SK-N-SH (cell line): ENCODE measurements at regions not wholly inside any gene's neighbourhood (a gene's known extent, or its start where the extent isn't known, plus 50 kb on each side); places are given as distances from the start of the nearest gene placed in this dataset.

Source experiments
- CTCF ChIA-PET: fragments of 300-600, 350-600 bp; formaldehyde crosslinking; extraction: SDS; loops from one replicate; lab custom pipeline; 2021; lab: Yijun Ruan, JAX
- POLR2A ChIA-PET: fragments of 350-600 bp; sonication (Branson Sonifier 250); formaldehyde crosslinking; extraction: SDS; loops from one replicate; lab custom pipeline; 2020; ENCODE audit warnings: antibody characterized with exemption, inconsistent platforms; lab: Yijun Ruan, JAX
- DNase-seq: peaks from one replicate; pipeline ENCODE4 v3.0.0; 2012
- H2AFZ ChIP-seq: fragments of 200-600 bp; sonication (generic); 2 replicates; pipeline ENCODE4 v1.8.1; 2016; ENCODE audit warnings: antibody characterized with exemption, mild to moderate bottlenecking, low read depth
- H3F3A ChIP-seq: fragments of 200-600 bp; sonication (generic); replicated peaks from 2 replicates; pipeline ENCODE3; 2016; ENCODE audit warnings: antibody characterized with exemption, mild to moderate bottlenecking; ENCODE audit not compliant: insufficient read depth
- H3K27ac ChIP-seq, 2 experiments: fragments of 200-500 bp in 1 of 2; fragments of 200-600 bp in 1 of 2; sonication (Bioruptor generic) in 1 of 2; sonication (generic), shearing (Covaris generic) in 1 of 2; 2 replicates each; pipeline versions ENCODE4 v1.5.1 to v1.6.1; 2014 to 2016; ENCODE audit warnings: low read depth in 2 of 2, inconsistent platforms in 1 of 2, low read length in 1 of 2, mild to moderate bottlenecking in 1 of 2, mixed read lengths in 1 of 2
- H3K27me3 ChIP-seq: fragments of 200-600 bp; sonication (generic), shearing (Covaris generic); 2 replicates; pipeline ENCODE4 v1.6.1; 2016; ENCODE audit warnings: mixed run types; ENCODE audit not compliant: insufficient read depth
- H3K36me3 ChIP-seq, 2 experiments: fragments of 200-500 bp in 1 of 2; fragments of 200-600 bp in 1 of 2; sonication (Bioruptor generic) in 1 of 2; sonication (generic) in 1 of 2; replicated peaks in 1 of 2; 2 replicates each; pipeline versions ENCODE3 to v1.5.1; 2014 to 2016; ENCODE audit warnings: low read length in 1 of 2, mild to moderate bottlenecking in 1 of 2; ENCODE audit not compliant: insufficient read depth in 2 of 2, control insufficient read depth in 1 of 2
- H3K4me1 ChIP-seq, 2 experiments: fragments of 200-500 bp in 1 of 2; fragments of 200-600 bp in 1 of 2; sonication (Bioruptor generic) in 1 of 2; sonication (generic), shearing (Covaris generic) in 1 of 2; 2 replicates each; pipeline versions ENCODE4 v1.5.1 to v1.6.1; 2014 to 2016; ENCODE audit warnings: low read depth in 1 of 2, low read length in 1 of 2, mixed run types in 1 of 2; ENCODE audit not compliant: insufficient read depth in 2 of 2, control insufficient read depth in 1 of 2
- H3K4me2 ChIP-seq: fragments of 200-600 bp; sonication (generic), shearing (Covaris generic); 2 replicates; pipeline ENCODE4 v1.6.1; 2017; ENCODE audit warnings: mixed run types
- H3K4me3 ChIP-seq, 2 experiments: fragments of 200-500 bp in 1 of 2; fragments of 200-600 bp in 1 of 2; sonication (Bioruptor generic) in 1 of 2; sonication (generic), shearing (Covaris generic) in 1 of 2; 2 replicates each; pipeline versions ENCODE4 v1.5.1 to v1.8.1; 2014 to 2016; ENCODE audit warnings: low read depth in 2 of 2, inconsistent platforms in 1 of 2, low read length in 1 of 2, mild to moderate bottlenecking in 1 of 2, mixed read lengths in 1 of 2, moderate library complexity in 1 of 2
- H3K79me2 ChIP-seq: fragments of 200-600 bp; sonication (generic); 2 replicates; pipeline ENCODE4 v1.8.1; 2017; ENCODE audit warnings: mild to moderate bottlenecking; ENCODE audit not compliant: insufficient read depth
- H3K9ac ChIP-seq: fragments of 200-600 bp; sonication (generic); 2 replicates; pipeline ENCODE4 v1.6.1; 2017; ENCODE audit warnings: mixed run types
- H3K9me2 ChIP-seq: fragments of 200-600 bp; sonication (generic); 2 replicates; pipeline ENCODE4 v1.6.1; 2017; ENCODE audit warnings: mixed run types
- H3K9me3 ChIP-seq: fragments of 200-600 bp; sonication (generic); 2 replicates; pipeline ENCODE4 v1.6.1; 2017; ENCODE audit warnings: mixed run types, mild to moderate bottlenecking, moderate library complexity
- H4K20me1 ChIP-seq: fragments of 200-600 bp; sonication (generic); 2 replicates; pipeline ENCODE4 v1.6.1; 2017; ENCODE audit warnings: mild to moderate bottlenecking, mixed run types; ENCODE audit not compliant: insufficient read depth
- ELF1 ChIP-seq: IDR thresholded peaks from 2 replicates; pipeline ENCODE4 v1.4.0; 2012
- EZH2phosphoT487 ChIP-seq: fragments of 200-600 bp; sonication (generic); IDR thresholded peaks from 2 replicates; pipeline ENCODE4 v1.6.1; 2017; ENCODE audit warnings: low read depth, mixed run types, mild to moderate bottlenecking, antibody characterized with exemption, moderate library complexity, borderline replicate concordance
- FOXJ3 ChIP-seq: sonication (generic); formaldehyde crosslinking; IDR thresholded peaks from 2 replicates; pipeline ENCODE4 v1.5.1; 2020; ENCODE audit warnings: mild to moderate bottlenecking, missing genetic modification reagents
- FOXM1 ChIP-seq: IDR thresholded peaks from 2 replicates; pipeline ENCODE4 v1.4.0; 2012; ENCODE audit warnings: low read depth, mild to moderate bottlenecking
- GABPA ChIP-seq: IDR thresholded peaks from 2 replicates; pipeline ENCODE4 v1.4.0; 2012; ENCODE audit warnings: low read depth, mild to moderate bottlenecking
- GATA2 ChIP-seq: sonication (generic); formaldehyde crosslinking; IDR thresholded peaks from 2 replicates; pipeline ENCODE4 v1.5.0; 2020; ENCODE audit warnings: mild to moderate bottlenecking, missing genetic modification reagents
- JUND ChIP-seq: IDR thresholded peaks from 2 replicates; pipeline ENCODE4 v1.4.0; 2012
- NFIC ChIP-seq: IDR thresholded peaks from 2 replicates; pipeline ENCODE4 v1.4.0; 2012; ENCODE audit warnings: borderline replicate concordance
- NRF1 ChIP-seq: IDR thresholded peaks from 2 replicates; pipeline ENCODE4 v1.6.1; 2012; ENCODE audit warnings: low read depth, mild to moderate bottlenecking, low read length
- POLR2AphosphoS5 ChIP-seq: IDR thresholded peaks from 2 replicates; pipeline ENCODE4 v1.6.1; 2012; ENCODE audit warnings: low read depth, low read length
- RAD21 ChIP-seq: IDR thresholded peaks from 2 replicates; pipeline ENCODE4 v1.6.1; 2012; ENCODE audit warnings: mild to moderate bottlenecking, low read length
- RCOR1 ChIP-seq: fragments of 150-350 bp; IDR thresholded peaks from 2 replicates; pipeline ENCODE4 v1.6.1; 2017; ENCODE audit warnings: antibody characterized with exemption, low read length
- SMC3 ChIP-seq: IDR thresholded peaks from 2 replicates; pipeline ENCODE4 v1.6.1; 2012; ENCODE audit warnings: low read depth, low read length, improper control_type of control experiment
- TAF1 ChIP-seq: IDR thresholded peaks from 2 replicates; pipeline ENCODE4 v1.6.1; 2012; ENCODE audit warnings: low read depth, mild to moderate bottlenecking, low read length, moderate library complexity, borderline replicate concordance
- TCF12 ChIP-seq: IDR thresholded peaks from 2 replicates; pipeline ENCODE4 v1.4.0; 2012
- YY1 ChIP-seq: IDR thresholded peaks from 2 replicates; pipeline ENCODE4 v1.4.0; 2012; ENCODE audit warnings: low read depth, mild to moderate bottlenecking
- TF ChIP-seq, protein P1 (sequence below): fragments of 150-350 bp; IDR thresholded peaks from 2 replicates; pipeline ENCODE4 v1.6.1; 2017; ENCODE audit warnings: antibody characterized with exemption, low read length, low read depth, borderline replicate concordance
- TF ChIP-seq, protein P2 (sequence below): fragments of 150-350 bp; IDR thresholded peaks from 2 replicates; pipeline ENCODE4 v1.6.1; 2016; ENCODE audit warnings: mild to moderate bottlenecking, low read depth, low read length
- TF ChIP-seq, protein P3 (sequence below): IDR thresholded peaks from 2 replicates; pipeline ENCODE4 v1.6.1; 2012; ENCODE audit warnings: mild to moderate bottlenecking, low read depth, low read length, moderate library complexity
- TF ChIP-seq, protein P4 (sequence below): IDR thresholded peaks from 2 replicates; pipeline ENCODE4; 2012

DNA sequence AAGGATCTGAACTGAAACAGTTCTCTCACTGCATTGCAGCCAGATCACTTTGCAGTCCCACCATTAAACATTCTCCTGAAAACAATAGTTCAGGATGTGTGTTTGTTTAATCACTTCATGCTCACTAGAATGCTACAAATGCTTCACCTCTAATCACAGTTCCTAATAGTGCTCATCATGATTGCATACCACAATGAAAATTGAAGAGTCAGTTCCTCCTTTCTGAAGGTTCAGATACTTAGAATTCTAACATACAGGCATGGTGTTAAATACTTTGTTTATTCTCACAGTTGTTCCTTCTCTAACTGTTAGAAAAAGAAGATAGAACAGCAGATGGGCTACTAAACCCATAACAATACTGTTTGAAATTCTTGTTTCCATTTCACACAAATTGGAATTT, 622.3 kb upstream of the ACVR2A start:
- H3K4me1 ChIP-seq = no peaks in the 10 kb centered on the region
- H3F3A ChIP-seq = no peaks in the 10 kb centered on the region
- H4K20me1 ChIP-seq = no peaks in the 10 kb centered on the region
- no peak overlapping the region for H3K9ac ChIP-seq
- no peaks in the 10 kb centered on the region for H3K79me2 ChIP-seq
- H3K9me3 ChIP-seq = no peaks in the 10 kb centered on the region
- ChIA-PET POLR2A (no interaction called here), CTCF (no interaction called here)
- H3K4me2 ChIP-seq = no peak overlapping the region
- no peak for DNase-seq
- TF ChIP-seq EZH2phosphoT487 = no peak
- TF ChIP-seq POLR2AphosphoS5 = no peak
- TF ChIP-seq FOXM1 = no peak
- TF ChIP-seq TCF12 = no peak
- TF ChIP-seq NRF1 = no peak
- TF ChIP-seq ELF1 = no peak
- no peak for TF ChIP-seq TAF1
- no peak for TF ChIP-seq RCOR1
- no peak for TF ChIP-seq RAD21
- TF ChIP-seq SMC3 = no peak
- no peak for TF ChIP-seq YY1
- no peak for TF ChIP-seq JUND
- TF ChIP-seq FOXJ3 = no peak
- TF ChIP-seq, protein P1, sequence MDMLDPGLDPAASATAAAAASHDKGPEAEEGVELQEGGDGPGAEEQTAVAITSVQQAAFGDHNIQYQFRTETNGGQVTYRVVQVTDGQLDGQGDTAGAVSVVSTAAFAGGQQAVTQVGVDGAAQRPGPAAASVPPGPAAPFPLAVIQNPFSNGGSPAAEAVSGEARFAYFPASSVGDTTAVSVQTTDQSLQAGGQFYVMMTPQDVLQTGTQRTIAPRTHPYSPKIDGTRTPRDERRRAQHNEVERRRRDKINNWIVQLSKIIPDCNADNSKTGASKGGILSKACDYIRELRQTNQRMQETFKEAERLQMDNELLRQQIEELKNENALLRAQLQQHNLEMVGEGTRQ = no peak
- no peak for TF ChIP-seq GABPA
- no peak for TF ChIP-seq NFIC
- TF ChIP-seq, protein P2, sequence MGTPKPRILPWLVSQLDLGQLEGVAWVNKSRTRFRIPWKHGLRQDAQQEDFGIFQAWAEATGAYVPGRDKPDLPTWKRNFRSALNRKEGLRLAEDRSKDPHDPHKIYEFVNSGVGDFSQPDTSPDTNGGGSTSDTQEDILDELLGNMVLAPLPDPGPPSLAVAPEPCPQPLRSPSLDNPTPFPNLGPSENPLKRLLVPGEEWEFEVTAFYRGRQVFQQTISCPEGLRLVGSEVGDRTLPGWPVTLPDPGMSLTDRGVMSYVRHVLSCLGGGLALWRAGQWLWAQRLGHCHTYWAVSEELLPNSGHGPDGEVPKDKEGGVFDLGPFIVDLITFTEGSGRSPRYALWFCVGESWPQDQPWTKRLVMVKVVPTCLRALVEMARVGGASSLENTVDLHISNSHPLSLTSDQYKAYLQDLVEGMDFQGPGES = no peak
- TF ChIP-seq GATA2 (CRISPR knock-in tag) = no peak
- TF ChIP-seq, protein P3, sequence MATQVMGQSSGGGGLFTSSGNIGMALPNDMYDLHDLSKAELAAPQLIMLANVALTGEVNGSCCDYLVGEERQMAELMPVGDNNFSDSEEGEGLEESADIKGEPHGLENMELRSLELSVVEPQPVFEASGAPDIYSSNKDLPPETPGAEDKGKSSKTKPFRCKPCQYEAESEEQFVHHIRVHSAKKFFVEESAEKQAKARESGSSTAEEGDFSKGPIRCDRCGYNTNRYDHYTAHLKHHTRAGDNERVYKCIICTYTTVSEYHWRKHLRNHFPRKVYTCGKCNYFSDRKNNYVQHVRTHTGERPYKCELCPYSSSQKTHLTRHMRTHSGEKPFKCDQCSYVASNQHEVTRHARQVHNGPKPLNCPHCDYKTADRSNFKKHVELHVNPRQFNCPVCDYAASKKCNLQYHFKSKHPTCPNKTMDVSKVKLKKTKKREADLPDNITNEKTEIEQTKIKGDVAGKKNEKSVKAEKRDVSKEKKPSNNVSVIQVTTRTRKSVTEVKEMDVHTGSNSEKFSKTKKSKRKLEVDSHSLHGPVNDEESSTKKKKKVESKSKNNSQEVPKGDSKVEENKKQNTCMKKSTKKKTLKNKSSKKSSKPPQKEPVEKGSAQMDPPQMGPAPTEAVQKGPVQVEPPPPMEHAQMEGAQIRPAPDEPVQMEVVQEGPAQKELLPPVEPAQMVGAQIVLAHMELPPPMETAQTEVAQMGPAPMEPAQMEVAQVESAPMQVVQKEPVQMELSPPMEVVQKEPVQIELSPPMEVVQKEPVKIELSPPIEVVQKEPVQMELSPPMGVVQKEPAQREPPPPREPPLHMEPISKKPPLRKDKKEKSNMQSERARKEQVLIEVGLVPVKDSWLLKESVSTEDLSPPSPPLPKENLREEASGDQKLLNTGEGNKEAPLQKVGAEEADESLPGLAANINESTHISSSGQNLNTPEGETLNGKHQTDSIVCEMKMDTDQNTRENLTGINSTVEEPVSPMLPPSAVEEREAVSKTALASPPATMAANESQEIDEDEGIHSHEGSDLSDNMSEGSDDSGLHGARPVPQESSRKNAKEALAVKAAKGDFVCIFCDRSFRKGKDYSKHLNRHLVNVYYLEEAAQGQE = no peak
- TF ChIP-seq, protein P4, sequence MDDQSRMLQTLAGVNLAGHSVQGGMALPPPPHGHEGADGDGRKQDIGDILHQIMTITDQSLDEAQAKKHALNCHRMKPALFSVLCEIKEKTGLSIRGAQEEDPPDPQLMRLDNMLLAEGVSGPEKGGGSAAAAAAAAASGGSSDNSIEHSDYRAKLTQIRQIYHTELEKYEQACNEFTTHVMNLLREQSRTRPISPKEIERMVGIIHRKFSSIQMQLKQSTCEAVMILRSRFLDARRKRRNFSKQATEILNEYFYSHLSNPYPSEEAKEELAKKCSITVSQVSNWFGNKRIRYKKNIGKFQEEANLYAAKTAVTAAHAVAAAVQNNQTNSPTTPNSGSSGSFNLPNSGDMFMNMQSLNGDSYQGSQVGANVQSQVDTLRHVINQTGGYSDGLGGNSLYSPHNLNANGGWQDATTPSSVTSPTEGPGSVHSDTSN = no peak
- no peaks in the 10 kb centered on the region for H3K36me3 ChIP-seq
- H2AFZ ChIP-seq = no peak overlapping the region
- no peak overlapping the region for H3K27ac ChIP-seq
- H3K27me3 ChIP-seq = no peaks in the 10 kb centered on the region
- no peaks in the 10 kb centered on the region for H3K9me2 ChIP-seq
- H3K4me3 ChIP-seq = no peak overlapping the region
